ENCODE measurements at regions not wholly inside any gene's neighbourhood (a gene's known extent, or its start where the extent isn't known, plus 50 kb on each side); places are given as distances from the start of the nearest gene placed in this dataset.

- Histone ChIP-seq H3K27ac (ENCODE audit: low read depth, low read length) (no peak overlapping the region), H3K9me3 (ENCODE audit: insufficient read depth, low read depth, low read length) (no peaks in the 10 kb centered on the region), H3K36me3 (ENCODE audit: insufficient read depth, low read length) (no peaks in the 10 kb centered on the region), H3K9ac (ENCODE audit: low read depth, low read length) (no peak overlapping the region), H3K27me3 (ENCODE audit: insufficient read depth, low read length) (no peaks in the 10 kb centered on the region), H3K4me1 (ENCODE audit: insufficient read depth, low read length) (no peaks in the 10 kb centered on the region), H3K4me3 (ENCODE audit: low read length) (no peak overlapping the region)
These were observed 652.4 kb downstream of the SLC4A3 start for GRCh38 chr2:220279840-220280239.

- H3K27ac ChIP-seq (ENCODE audit: low read depth, low read length) = no peak overlapping the region
- 97% methylated on average over 4 of the region's 4 CpGs for WGBS
- no peaks in the 10 kb centered on the region for H3K36me3 ChIP-seq (ENCODE audit: insufficient read depth, low read length)
- no peaks in the 10 kb centered on the region for H3K27me3 ChIP-seq (ENCODE audit: insufficient read depth, low read length)
- H3K9me3 ChIP-seq (ENCODE audit: insufficient read depth, low read depth, low read length) = no peaks in the 10 kb centered on the region
- no peak overlapping the region for H3K9ac ChIP-seq (ENCODE audit: low read depth, low read length)
- H3K4me1 ChIP-seq (ENCODE audit: insufficient read depth, low read length) = no peaks in the 10 kb centered on the region
- H3K4me3 ChIP-seq (ENCODE audit: low read length) = no peak overlapping the region
These were observed 653.3 kb downstream of the SLC4A3 start for GRCh38 chr2:220280736-220281135.

GRCh38 chr2:220281771-220282170, 654.3 kb downstream of the SLC4A3 start:
- no peaks in the 10 kb centered on the region for H3K27me3 ChIP-seq (ENCODE audit: insufficient read depth, low read length)
- no peaks in the 10 kb centered on the region for H3K4me1 ChIP-seq (ENCODE audit: insufficient read depth, low read length)
- no peaks in the 10 kb centered on the region for H3K36me3 ChIP-seq (ENCODE audit: insufficient read depth, low read length)
- no peak overlapping the region for H3K4me3 ChIP-seq (ENCODE audit: low read length)
- no peak overlapping the region for H3K27ac ChIP-seq (ENCODE audit: low read depth, low read length)
- 100% methylated on average over 1 of the region's 1 CpG for WGBS
- no peak overlapping the region for H3K9ac ChIP-seq (ENCODE audit: low read depth, low read length)
- H3K9me3 ChIP-seq (ENCODE audit: insufficient read depth, low read depth, low read length) = no peaks in the 10 kb centered on the region

GRCh38 chr2:220282236-220282635, 654.8 kb downstream of the SLC4A3 start:
- 97% methylated on average over 3 of the region's 3 CpGs for WGBS
- Histone ChIP-seq H3K9me3 (ENCODE audit: insufficient read depth, low read depth, low read length) (no peaks in the 10 kb centered on the region), H3K36me3 (ENCODE audit: insufficient read depth, low read length) (no peaks in the 10 kb centered on the region), H3K27me3 (ENCODE audit: insufficient read depth, low read length) (no peaks in the 10 kb centered on the region), H3K4me3 (ENCODE audit: low read length) (no peak overlapping the region), H3K4me1 (ENCODE audit: insufficient read depth, low read length) (no peaks in the 10 kb centered on the region), H3K9ac (ENCODE audit: low read depth, low read length) (no peak overlapping the region), H3K27ac (ENCODE audit: low read depth, low read length) (no peak overlapping the region)

GRCh38 chr2:220293966-220294365, 666.5 kb downstream of the SLC4A3 start:
- H3K9ac ChIP-seq (ENCODE audit: low read depth, low read length) = no peak overlapping the region
- H3K27ac ChIP-seq (ENCODE audit: low read depth, low read length) = no peak overlapping the region
- no peak overlapping the region for H3K4me3 ChIP-seq (ENCODE audit: low read length)
- H3K4me1 ChIP-seq (ENCODE audit: insufficient read depth, low read length) = no peaks in the 10 kb centered on the region
- H3K36me3 ChIP-seq (ENCODE audit: insufficient read depth, low read length) = no peaks in the 10 kb centered on the region
- 100% methylated on average over 1 of the region's 1 CpG for WGBS
- no peaks in the 10 kb centered on the region for H3K27me3 ChIP-seq (ENCODE audit: insufficient read depth, low read length)
- H3K9me3 ChIP-seq (ENCODE audit: insufficient read depth, low read depth, low read length) = peaks cover 15% of the 10 kb centered on the region; the same call in 1 of the 2 replicates

- Histone ChIP-seq H3K4me3 (ENCODE audit: low read length) (no peak overlapping the region), H3K9me3 (ENCODE audit: insufficient read depth, low read depth, low read length) (peaks cover 15% of the 10 kb centered on the region; the same call in 1 of the 2 replicates), H3K36me3 (ENCODE audit: insufficient read depth, low read length) (no peaks in the 10 kb centered on the region), H3K9ac (ENCODE audit: low read depth, low read length) (no peak overlapping the region), H3K27me3 (ENCODE audit: insufficient read depth, low read length) (no peaks in the 10 kb centered on the region), H3K4me1 (ENCODE audit: insufficient read depth, low read length) (no peaks in the 10 kb centered on the region), H3K27ac (ENCODE audit: low read depth, low read length) (no peak overlapping the region)
- WGBS = 82% methylated on average over 2 of the region's 2 CpGs
These were observed 668.7 kb downstream of the SLC4A3 start for GRCh38 chr2:220296174-220296573.

GRCh38 chr2:220297093-220297492, 669.7 kb downstream of the SLC4A3 start:
- no peaks in the 10 kb centered on the region for H3K36me3 ChIP-seq (ENCODE audit: insufficient read depth, low read length)

GRCh38 chr2:220300806-220301205, 673.4 kb downstream of the SLC4A3 start:
- WGBS = 91% methylated on average over 3 of the region's 3 CpGs
- Histone ChIP-seq H3K27ac (ENCODE audit: low read depth, low read length) (no peak overlapping the region), H3K9me3 (ENCODE audit: insufficient read depth, low read depth, low read length) (no peaks in the 10 kb centered on the region), H3K4me3 (ENCODE audit: low read length) (no peak overlapping the region), H3K4me1 (ENCODE audit: insufficient read depth, low read length) (no peaks in the 10 kb centered on the region), H3K9ac (ENCODE audit: low read depth, low read length) (no peak overlapping the region), H3K27me3 (ENCODE audit: insufficient read depth, low read length) (no peaks in the 10 kb centered on the region), H3K36me3 (ENCODE audit: insufficient read depth, low read length) (no peaks in the 10 kb centered on the region)

More at GRCh38 chr2:220297093-220297492, 669.7 kb downstream of the SLC4A3 start:
- no peak overlapping the region for H3K4me3 ChIP-seq (ENCODE audit: low read length)
- H3K27ac ChIP-seq (ENCODE audit: low read depth, low read length) = no peak overlapping the region
- no peak overlapping the region for H3K9ac ChIP-seq (ENCODE audit: low read depth, low read length)
- H3K27me3 ChIP-seq (ENCODE audit: insufficient read depth, low read length) = no peaks in the 10 kb centered on the region
- 91% methylated on average over 2 of the region's 2 CpGs for WGBS
- H3K4me1 ChIP-seq (ENCODE audit: insufficient read depth, low read length) = no peaks in the 10 kb centered on the region
- peaks cover 6% of the 10 kb centered on the region; the same call in 1 of the 2 replicates for H3K9me3 ChIP-seq (ENCODE audit: insufficient read depth, low read depth, low read length)

- 83% methylated on average over 1 of the region's 1 CpG for WGBS
- H3K9me3 ChIP-seq (ENCODE audit: insufficient read depth, low read depth, low read length) = no peaks in the 10 kb centered on the region
- no peaks in the 10 kb centered on the region for H3K36me3 ChIP-seq (ENCODE audit: insufficient read depth, low read length)
- H3K4me1 ChIP-seq (ENCODE audit: insufficient read depth, low read length) = no peaks in the 10 kb centered on the region
- H3K27me3 ChIP-seq (ENCODE audit: insufficient read depth, low read length) = no peaks in the 10 kb centered on the region
- no peak overlapping the region for H3K4me3 ChIP-seq (ENCODE audit: low read length)
- H3K9ac ChIP-seq (ENCODE audit: low read depth, low read length) = no peak overlapping the region
- H3K27ac ChIP-seq (ENCODE audit: low read depth, low read length) = no peak overlapping the region
These were observed 675.3 kb downstream of the SLC4A3 start for GRCh38 chr2:220302756-220303155.

- Histone ChIP-seq H3K27me3 (ENCODE audit: insufficient read depth, low read length) (no peaks in the 10 kb centered on the region), H3K9ac (ENCODE audit: low read depth, low read length) (no peak overlapping the region), H3K4me1 (ENCODE audit: insufficient read depth, low read length) (no peaks in the 10 kb centered on the region), H3K27ac (ENCODE audit: low read depth, low read length) (no peak overlapping the region), H3K9me3 (ENCODE audit: insufficient read depth, low read depth, low read length) (no peaks in the 10 kb centered on the region), H3K4me3 (ENCODE audit: low read length) (no peak overlapping the region), H3K36me3 (ENCODE audit: insufficient read depth, low read length) (no peaks in the 10 kb centered on the region)
- WGBS = 91% methylated on average over 1 of the region's 1 CpG
These were observed 681.8 kb downstream of the SLC4A3 start for GRCh38 chr2:220309215-220309614.

GRCh38 chr2:220310451-220310861, 683.0 kb downstream of the SLC4A3 start:
- Histone ChIP-seq H3K4me3 (ENCODE audit: low read length) (no peak overlapping the region), H3K4me1 (ENCODE audit: insufficient read depth, low read length) (no peaks in the 10 kb centered on the region), H3K36me3 (ENCODE audit: insufficient read depth, low read length) (no peaks in the 10 kb centered on the region), H3K9me3 (ENCODE audit: insufficient read depth, low read depth, low read length) (no peaks in the 10 kb centered on the region), H3K9ac (ENCODE audit: low read depth, low read length) (no peak overlapping the region), H3K27me3 (ENCODE audit: insufficient read depth, low read length) (no peaks in the 10 kb centered on the region), H3K27ac (ENCODE audit: low read depth, low read length) (no peak overlapping the region)
- no CpG with 5 or more reads among the region's 1 CpG for WGBS

- WGBS = 92% methylated on average over 4 of the region's 4 CpGs
- no peaks in the 10 kb centered on the region for H3K36me3 ChIP-seq (ENCODE audit: insufficient read depth, low read length)
- no peaks in the 10 kb centered on the region for H3K27me3 ChIP-seq (ENCODE audit: insufficient read depth, low read length)
- no peaks in the 10 kb centered on the region for H3K9me3 ChIP-seq (ENCODE audit: insufficient read depth, low read depth, low read length)
- H3K4me3 ChIP-seq (ENCODE audit: low read length) = no peak overlapping the region
- no peaks in the 10 kb centered on the region for H3K4me1 ChIP-seq (ENCODE audit: insufficient read depth, low read length)
- H3K9ac ChIP-seq (ENCODE audit: low read depth, low read length) = no peak overlapping the region
- H3K27ac ChIP-seq (ENCODE audit: low read depth, low read length) = no peak overlapping the region
These were observed 687.8 kb downstream of the SLC4A3 start for GRCh38 chr2:220315098-220315823.
